Activated CD4-positive, alpha-beta T cell treated with anti-CD3 and anti-CD28 coated beads, Interleukin-2, Interleukin-4, amounts not matched to agents 100 ng/mL and 50 ng/mL, durations not matched to agents 16 hours and 8 hours (primary cell): ENCODE measurements at regions not wholly inside any gene's neighbourhood (a gene's known extent, or its start where the extent isn't known, plus 50 kb on each side); places are given as distances from the start of the nearest gene placed in this dataset.
"Not testable (repeated sequence)": the region's sequence is repeated elsewhere in the genome, so short reads cannot be mapped to it uniquely, and the experiment has no call there.

Experiments used
- DNase-seq: peaks from one replicate; pipeline ENCODE4 v3.0.0-alpha.2; 2020; ENCODE audit warnings: low spot score

DNA sequence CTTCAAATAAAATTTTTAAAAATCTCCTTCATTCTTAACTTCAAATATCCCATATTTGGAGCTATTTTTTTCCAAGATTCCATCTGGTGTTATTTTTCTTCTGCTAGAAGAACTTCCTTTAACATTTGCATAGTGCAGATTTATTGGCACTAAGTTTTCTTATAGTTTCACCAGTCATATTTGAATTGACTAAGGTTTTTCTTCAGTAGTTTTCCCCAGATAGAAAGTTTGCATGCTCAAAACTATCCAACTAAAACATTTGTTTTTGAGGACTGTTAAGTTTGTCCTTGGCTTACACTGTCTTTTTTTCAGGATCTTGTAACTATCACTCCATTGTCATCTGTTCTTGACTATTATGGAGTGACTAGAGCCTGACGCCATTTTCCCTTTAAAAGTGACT is 606.7 kb downstream of the TAF11L14 start:
- DNase-seq: no peak

DNA sequence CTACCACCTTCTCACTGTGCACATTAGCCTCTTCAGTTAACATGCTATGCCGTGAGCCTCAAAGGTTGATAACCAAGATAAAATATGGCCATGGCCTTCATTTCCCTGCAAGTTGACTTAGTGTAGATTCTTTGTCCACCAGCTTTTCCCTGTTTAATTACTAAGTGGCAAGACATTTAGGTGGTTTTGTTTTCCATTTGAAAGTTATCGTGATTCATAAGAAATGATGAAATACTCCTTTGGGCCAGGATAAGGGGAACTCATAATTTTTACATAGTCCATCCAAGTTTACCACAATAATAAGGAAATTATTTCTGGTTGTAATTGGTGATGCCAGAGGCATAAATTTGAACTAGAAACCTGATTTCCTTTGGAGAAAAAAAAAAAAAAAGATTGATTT is 609.6 kb downstream of the TAF11L14 start:
- no peak for DNase-seq

DNA sequence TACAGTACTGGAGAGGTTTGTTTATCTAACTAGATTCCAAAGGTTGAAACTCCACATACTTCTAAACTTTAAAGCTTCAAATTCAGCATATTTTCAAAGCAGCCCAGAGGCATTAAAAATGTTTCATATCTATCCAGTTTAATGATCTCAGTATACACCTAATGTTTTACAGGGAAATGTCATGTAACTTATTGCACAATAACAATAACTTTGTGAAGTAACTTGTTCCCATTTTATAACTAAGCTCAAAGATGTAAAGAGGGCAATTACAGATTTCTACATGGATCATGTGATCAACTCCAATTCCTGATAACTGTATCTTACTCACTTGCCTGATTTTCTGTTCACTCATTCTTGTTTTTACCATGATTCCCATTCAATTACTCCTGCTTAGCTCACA is 610.0 kb downstream of the TAF11L14 start:
- DNase-seq: no peak

DNA sequence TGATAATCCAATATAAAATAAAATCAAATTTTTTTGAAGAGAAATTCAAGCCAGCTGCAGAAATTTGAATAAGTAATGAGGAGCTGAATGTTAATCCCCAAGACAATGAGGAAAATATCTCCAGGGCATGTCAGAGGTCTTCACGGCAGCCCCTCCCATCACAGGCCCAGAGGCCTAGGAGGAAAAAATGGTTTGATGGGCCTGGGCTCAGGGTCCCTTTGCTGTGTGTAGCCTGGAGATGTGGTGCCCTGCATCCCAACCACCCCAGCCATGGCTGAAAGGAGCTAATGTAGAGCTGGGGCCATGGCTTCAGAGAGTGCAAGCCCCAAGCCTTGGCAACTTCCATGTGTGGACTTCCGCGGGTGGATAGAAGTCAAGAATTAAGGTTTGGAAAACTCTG is 618.3 kb downstream of the TAF11L14 start:
- no peak for DNase-seq

DNA sequence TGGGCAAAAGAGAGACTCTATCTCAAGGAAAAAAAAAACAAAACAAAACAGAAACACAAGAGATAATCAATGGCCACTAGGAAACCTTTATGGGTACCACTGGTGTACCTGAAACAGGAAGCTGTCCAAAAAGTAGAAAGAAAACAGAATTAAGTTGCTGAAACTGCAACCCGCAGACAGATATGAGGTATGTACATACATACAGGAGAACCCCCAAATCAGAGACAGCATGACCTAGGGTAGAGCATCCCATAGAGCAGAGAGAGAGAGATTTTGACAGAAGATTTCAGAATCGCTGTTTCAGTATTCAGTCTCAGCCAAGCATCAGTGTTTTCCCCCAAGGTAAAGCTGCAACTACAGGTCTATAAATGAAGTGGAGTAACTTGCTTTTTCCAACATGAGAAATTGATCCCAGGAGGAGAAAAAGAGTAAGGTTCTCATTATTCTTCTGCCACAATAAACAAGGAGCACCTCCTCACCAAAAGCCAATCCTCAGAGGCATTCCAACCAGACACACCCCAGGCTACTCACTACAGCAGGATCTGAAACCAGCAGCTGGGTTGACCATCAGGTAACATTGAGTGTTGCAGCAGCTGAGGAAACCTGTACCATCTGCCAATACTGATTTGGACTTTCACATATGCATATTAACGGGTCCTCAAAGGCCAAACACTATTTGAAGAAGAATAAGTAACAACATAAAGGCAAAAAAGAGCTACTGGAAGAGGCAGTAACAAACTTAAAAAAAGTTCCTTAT is 630.0 kb downstream of the TAF11L14 start:
- no peak for DNase-seq

DNA sequence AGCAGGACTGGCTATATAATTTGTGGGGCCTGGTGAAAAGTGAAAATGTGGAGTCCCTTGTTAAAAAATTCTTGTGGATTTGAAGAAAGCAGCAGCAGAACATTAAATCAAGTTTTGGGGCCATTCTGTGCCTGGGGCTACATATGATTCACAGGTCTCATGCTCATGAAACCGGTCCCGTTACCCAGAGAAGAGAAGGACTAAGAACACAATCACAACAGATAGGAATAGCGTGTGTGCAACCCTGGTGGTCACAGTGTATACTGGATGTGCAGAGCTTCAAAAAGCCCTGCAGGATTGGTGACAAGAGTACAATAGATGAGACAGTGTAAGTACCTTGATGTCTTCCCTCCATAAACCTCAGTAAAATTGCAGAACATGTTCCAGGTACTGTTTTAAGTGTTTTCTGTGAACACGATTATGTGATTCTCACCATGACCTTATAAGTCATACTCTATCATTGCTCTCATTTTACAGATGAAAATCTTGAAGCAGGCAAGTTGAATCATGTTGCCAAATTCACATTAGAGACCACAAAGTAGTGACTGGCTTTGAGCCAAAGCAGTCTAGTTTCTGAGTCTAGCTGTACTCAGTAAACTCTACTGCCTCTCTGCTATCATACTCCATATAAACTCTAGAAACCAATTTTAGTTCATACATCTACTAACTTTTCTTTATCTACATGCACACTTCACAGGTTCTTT is 636.5 kb downstream of the TAF11L14 start:
- no peak for DNase-seq

DNA sequence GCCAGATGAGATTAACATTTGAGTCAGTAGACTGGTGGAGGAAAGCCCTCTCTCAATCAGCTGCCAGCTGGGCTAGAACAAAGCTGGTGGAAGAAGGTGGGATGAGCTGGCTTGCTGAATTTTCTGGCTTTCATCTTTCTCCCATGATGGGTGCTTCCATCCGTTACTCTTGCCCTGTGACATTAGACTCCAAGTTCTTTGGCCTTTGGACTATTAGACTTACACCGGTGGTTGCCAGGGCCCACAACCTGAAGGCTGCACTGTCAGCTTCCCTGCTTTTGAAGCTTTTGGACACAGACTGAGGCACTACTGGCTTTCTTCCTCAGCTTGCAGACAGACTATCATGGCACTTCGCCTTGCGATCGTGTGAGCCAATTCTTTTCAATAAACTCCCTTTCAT is 642.7 kb downstream of the TAF11L14 start:
- no peak for DNase-seq

DNA sequence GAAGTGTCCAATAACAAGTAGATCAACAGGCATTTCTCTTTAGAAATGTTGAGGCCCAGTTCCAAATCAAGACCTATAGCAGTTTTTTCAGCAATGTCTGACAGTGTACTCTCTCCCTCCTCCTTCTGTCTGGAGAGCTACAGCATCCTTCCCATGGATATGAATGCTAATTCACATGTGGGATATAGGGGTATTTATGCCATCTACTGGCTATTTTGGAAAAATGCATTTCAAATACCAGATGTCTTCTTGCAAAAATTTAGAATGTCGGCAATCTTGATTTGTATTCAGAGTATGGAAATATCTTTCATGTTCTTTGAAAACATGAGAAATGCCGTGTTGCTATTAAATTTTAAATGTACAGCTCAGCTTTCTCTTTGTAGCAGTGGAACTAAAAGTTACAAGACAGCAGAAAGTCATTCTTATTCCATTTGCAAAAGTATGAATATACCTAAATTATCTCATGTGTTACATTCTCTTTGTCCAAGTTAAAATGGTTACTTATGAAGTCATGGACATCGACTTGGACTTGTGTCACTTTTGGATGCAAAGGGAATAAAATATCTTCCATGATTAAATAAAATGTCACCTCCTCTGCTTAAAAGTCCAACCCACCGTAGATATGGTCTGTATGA is 647.8 kb downstream of the TAF11L14 start:
- DNase-seq: no peak

DNA sequence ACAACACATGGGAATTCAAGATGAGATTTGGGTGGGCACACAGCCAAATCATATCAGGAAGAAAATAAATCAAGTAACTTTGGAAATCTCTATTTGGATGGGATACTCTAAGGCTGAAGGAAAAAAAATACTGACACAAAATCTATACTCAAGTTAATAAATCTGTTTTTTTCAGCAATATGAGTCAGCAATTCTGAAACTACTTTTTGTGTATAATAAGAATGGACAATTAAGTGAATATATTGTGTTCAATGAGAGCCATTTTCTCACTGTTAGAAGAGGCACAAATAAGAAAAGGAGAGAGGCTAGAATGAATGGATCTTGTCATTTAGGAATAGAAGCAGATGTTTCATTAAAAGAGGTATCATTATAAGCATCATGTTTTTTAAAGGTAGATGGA is 651.0 kb downstream of the TAF11L14 start:
- DNase-seq: no peak

DNA sequence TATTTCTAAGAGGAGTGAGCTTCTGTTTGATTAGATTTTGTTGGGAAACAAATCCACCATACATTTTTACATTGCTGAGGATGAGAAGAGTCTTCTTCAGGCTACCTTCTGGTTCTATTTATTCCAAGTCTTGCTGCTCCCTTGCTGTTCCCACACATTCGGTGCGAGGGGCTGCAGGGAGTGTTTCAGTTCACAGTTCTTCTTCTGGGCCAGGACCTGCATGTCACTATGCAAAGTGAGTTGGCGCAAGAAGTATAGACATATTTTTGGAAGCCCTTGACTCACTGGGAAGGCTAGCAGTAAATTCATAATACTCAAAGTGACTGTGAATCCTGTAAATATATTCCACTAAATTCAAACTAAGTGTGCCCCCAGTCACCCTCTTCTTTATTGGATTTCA is 657.9 kb downstream of the TAF11L14 start:
- no peak for DNase-seq

DNA sequence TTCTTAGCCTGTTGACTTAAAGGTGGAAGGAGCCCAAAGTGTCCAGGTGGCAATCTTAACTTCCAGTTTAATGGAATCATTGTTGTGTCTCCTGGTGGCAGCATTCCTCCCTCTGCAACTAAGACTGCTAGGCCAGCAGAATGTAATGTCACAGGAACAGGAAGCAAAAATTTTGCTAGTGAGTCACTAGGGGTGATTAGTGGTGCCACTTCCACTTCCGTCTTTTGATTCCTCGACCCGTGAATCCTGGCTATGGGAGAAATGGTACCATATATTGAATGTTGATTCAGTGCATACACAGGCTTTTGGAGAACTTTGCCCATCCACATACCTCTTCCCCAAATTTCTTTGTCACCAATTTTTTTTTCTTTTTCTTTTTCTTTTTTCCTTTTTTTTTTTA is 661.4 kb downstream of the TAF11L14 start:
- DNase-seq: not testable (repeated sequence)

DNA sequence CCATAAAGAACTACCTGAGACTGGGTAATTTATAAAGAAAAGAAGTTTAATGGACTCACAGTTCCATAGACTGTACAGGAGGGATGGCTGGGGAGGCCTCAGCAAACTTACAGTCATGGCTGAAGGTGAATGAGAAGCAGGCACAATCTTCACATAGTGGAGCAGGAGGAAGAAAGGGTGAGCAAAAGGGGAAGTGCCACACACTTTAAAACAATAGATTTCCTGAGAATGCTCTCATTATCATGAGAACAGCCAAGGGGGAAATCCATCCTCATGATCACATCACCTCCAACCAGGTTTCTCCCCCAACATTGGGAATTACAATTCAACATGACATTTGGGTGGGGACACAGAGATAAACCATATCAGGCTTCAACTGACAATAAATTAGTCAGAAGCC is 664.9 kb downstream of the TAF11L14 start:
- DNase-seq: no peak

DNA sequence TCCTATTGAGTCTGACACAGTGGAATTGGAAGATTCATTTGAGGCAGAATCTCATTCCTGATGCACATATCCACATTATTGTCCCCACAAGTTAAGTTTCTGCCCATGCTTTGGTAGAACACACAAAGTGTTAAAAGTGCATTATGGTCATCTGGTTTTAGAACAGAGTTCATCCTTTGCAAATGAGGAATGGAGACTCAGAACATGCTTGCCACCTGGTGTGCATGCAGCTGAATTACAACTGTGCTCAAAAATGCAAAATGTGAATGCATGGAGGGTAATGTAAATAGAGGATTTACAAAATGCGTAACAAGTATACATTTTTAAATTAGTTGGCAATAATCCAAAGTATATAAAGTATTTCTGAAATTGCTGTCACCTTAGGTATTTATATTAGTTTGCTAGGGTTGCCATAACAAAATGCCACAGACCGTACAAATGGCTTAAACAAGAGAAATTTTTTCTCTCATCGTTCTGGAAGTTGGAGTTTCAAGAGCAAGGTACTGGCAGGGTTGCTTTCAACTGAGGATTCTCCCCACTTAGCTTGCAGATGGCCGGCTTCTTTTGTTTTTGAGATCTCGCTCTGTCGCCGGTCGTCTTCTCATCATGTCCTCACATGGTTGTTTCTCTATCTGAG is 671.1 kb downstream of the TAF11L14 start:
- no peak for DNase-seq

DNA sequence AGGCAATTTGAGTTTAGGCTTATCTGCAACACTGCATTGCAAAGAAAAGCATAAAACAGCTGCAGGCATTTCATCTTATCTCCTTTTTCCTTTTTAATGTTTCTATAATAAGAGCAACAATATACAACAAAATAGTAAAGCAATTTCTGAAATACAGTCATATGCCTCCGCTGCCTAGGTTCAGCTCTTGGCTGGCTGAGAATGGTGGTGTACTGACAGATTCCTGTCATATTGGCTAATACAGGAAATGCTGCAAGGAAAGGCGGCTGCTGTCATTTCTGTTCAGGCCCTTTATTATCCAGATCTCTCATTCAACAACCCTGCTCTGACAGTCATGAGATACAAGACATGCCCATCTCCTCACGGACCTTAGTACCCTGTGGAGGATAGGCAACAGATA is 677.0 kb downstream of the TAF11L14 start:
- no peak for DNase-seq

DNA sequence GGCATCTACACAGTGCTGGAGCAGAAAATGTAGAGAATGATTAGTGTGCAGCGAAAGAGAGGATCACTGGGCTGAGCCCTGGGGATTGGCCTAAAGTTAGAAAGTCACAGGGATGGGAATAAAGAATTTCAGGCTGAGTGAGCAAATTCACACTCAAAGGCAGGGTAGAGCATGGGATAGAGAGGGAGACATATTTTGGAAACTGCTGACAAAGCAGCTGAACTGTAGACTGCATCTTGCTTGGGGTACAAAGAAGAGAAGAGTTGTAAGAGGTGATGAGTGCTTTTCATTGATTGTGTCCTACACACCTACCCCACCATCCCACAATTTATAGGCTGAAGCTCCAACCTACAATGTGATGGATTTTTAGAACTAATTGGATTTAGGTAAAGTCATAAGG is 677.8 kb downstream of the TAF11L14 start:
- DNase-seq: no peak

DNA sequence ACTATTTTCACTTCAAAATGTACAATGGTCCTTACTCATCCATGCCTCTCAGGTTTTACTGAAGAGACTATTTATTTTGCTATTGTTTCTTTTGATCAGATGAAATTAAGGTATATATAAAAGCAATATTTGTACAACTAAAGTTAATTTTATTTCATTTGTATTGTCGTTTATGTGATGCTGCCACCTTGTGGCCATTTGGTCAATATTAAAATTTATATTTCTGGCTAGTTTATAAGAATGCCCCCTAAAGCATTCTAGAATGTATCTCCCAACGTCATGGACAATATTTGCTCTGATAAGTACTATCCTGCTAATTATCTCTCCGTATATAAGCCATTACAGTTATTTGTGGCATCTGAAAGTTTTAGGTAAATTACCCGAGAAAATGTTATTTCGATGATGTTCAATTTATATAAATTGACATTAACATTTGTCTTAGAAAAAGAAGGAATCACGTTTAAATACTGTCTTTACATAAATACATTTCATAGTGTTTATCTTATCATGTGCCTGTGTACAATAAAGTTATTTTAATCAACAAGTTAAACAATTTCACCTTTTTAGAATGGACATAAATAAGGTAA is 680.0 kb downstream of the TAF11L14 start:
- no peak for DNase-seq

DNA sequence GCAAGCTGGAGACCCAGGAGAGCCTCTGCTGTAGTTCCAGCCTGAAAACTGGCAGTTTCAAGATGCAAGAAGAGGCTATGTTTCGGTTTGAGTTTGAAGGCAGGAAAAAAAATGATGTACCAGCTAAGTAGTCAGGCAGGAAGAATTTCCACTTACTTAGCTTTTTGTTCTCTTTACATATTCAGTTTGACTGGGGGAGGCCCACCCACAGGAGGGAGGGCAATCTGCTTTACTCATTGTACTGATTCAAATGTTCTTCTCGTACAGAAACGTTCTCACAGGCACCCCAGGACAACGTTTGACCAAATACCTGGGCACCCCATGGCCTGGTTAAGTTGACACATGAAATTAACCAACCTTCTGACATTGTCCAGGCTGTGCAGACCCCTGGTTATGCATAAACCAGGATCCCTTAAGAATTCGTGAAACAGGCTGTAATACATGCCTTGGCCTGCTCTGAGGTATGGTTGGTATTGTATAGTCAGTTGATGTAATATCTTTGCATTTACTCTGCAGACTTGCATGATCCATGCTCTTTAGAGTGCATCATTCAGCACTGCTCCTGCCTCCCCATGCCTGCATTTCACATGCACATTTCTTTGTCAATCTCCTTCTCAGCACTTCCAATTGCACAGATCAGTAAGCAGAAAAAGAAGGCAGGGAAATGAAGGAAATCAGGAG is 687.1 kb downstream of the TAF11L14 start:
- DNase-seq: no peak

DNA sequence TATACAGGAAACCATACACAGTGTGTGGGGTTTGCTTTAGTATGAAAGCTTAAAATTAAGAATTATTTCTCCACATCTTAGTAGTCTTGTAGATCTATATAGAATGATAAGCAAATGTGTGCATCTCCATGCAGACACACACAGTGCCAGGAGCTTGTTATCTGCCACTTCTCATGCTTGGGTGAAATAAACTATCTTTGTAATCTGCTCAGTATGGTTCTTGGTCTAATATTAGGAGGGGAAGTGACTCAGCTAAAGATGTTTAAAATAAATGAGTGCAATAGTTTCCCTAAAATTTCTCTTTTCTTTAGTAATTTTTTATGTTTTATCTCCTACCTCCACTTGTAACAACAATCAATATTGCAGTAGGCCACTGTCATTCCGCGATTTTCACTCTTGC is 689.6 kb downstream of the TAF11L14 start:
- DNase-seq: no peak

DNA sequence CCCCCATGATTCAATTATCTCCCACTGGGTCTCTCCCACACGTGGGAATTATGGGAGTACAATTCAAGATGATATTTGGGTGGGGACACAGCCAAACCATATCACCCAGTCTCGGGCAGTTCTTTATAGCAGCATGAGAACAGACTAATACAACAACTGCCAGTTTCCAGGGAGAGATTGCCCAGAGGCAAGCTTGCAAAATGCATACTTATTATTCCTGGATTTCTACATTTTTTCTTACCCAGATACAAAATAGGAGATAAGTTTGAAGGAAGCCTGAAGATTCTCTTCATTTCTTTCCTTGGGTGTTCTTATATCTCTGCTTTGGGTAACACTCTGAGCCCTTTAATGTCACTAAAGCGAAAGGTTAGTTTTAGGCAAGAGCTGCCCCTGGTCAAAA is 691.2 kb downstream of the TAF11L14 start:
- DNase-seq: no peak

DNA sequence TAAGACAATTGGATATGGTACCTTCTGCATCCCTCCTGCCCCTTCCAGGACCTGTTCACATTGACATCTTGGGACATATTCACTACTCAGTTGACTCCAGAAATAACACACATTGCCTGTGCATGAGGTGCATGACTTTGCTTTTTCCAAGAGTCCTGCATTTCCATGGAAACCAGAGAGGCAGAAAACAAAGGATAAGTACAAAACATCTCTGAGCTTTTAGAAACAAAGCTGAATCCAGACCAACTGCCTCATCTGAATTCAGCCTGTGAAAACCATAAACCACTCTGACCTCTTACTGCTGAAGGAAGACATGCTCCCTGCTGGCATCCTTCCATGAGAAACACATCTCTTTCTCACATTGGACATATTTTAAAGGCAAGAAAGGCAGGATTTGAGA is 695.1 kb downstream of the TAF11L14 start:
- no peak for DNase-seq

DNA sequence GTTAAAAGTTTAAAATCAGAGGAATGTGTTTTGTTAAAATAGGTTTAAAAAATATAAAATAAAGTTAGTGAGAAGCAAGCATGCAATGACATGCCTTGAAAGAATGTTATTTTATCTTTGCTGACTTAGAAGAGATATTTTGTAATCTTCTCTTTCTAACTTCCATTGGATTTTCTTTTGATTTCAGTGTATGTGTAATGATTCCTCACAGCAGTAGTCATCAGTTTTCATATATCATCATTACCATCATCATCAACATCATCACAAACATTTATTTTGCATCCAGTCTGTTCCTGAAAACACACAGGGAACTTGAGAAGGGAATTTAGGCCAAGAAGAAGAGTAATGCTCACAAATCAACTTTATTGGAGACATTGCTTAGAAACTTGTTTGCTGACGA is 699.6 kb downstream of the TAF11L14 start:
- no peak for DNase-seq

DNA sequence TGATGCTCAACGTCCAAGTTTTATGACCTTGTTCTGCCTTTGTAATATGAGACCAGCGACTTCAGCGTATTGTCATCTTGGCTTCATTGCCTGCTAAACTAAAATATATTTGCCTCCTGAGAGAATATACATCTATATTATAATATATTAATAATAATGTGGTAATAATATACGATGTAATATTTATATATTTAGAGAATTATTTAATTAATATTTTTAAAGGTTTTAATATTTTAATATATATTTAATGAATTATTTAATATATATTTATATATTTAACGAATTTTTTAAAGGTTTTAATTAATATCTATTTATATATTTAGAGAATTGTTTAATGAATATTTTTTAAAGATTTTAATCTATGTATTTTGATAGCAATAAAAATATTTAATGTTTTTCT is 700.7 kb downstream of the TAF11L14 start:
- DNase-seq: no peak
